Lung (tissue), 11 donors: ENCODE measurements at regions not wholly inside any gene's neighbourhood (a gene's known extent, or its start where the extent isn't known, plus 50 kb on each side); places are given as distances from the start of the nearest gene placed in this dataset.

Source experiments
- ATAC-seq: fragments of 200-7000 bp; cut with Tn5 transposase; one replicate; pipeline ENCODE4 v1.9.1; 2020; ENCODE audit warnings: moderate number of reproducible peaks; ENCODE audit not compliant: insufficient read depth, low FRiP score
- DNase-seq, 3 donors: peaks; one replicate each; pipeline ENCODE4 v3.0.0-alpha.2; 2013 to 2017
- H3K27ac ChIP-seq, 2 donors: one replicate each; pipeline ENCODE4 v1.5.1; 2013; ENCODE audit warnings: mild to moderate bottlenecking in 2 of 2, moderate library complexity in 2 of 2, control low read depth in 1 of 2, inconsistent platforms in 1 of 2, low read depth in 1 of 2, low read length in 1 of 2
- H3K27me3 ChIP-seq, 3 donors: one replicate each; pipeline ENCODE4 v1.5.1; 2013; ENCODE audit warnings: low read length in 2 of 3; ENCODE audit not compliant: control insufficient read depth in 3 of 3, insufficient read depth in 3 of 3
- H3K36me3 ChIP-seq, 4 donors: one replicate each; pipeline ENCODE4 v1.5.1; 2013; ENCODE audit warnings: low read length in 4 of 4, mild to moderate bottlenecking in 1 of 4, moderate library complexity in 1 of 4; ENCODE audit not compliant: control insufficient read depth in 4 of 4, insufficient read depth in 4 of 4
- H3K4me1 ChIP-seq, 5 donors: one replicate each; pipeline ENCODE4 v1.5.1; 2013; ENCODE audit warnings: low read length in 5 of 5, mild to moderate bottlenecking in 2 of 5, moderate library complexity in 1 of 5; ENCODE audit not compliant: control insufficient read depth in 5 of 5, insufficient read depth in 5 of 5
- H3K4me3 ChIP-seq: one replicate; pipeline ENCODE4 v1.5.1; 2013; ENCODE audit warnings: mild to moderate bottlenecking, control low read depth, moderate library complexity
- H3K9ac ChIP-seq, 2 donors: one replicate each; pipeline ENCODE4 v1.5.1; 2013; ENCODE audit warnings: low read length in 2 of 2, control low read depth in 1 of 2; ENCODE audit not compliant: insufficient read depth in 1 of 2
- H3K9me3 ChIP-seq, 4 donors: one replicate each; pipeline ENCODE4 v1.5.1; 2013; ENCODE audit warnings: low read length in 3 of 4, mild to moderate bottlenecking in 1 of 4, moderate library complexity in 1 of 4; ENCODE audit not compliant: control insufficient read depth in 4 of 4, insufficient read depth in 3 of 4
- WGBS, 2 donors: extraction: QIAGEN DNeasy Blood & Tissue Kit; methylation state at CpG; one replicate each; pipeline ENCODE4 v1.1.7; 2013; 5-methylcytosine and 5-hydroxymethylcytosine counted together
- TF ChIP-seq, protein P1 (sequence below): IDR thresholded peaks from 2 replicates; pipeline ENCODE4 v1.5.1; 2012; ENCODE audit warnings: mild to moderate bottlenecking; ENCODE audit errors: control extremely low read depth, extremely low read depth
- donor health status: control.
- donor health status: control.
- donor health status: Bipolar disorder and iron deficiency.
- donor health status: healthy.
- donor health status: DM: yes; HTN: yes; CAD: no.

DNA sequence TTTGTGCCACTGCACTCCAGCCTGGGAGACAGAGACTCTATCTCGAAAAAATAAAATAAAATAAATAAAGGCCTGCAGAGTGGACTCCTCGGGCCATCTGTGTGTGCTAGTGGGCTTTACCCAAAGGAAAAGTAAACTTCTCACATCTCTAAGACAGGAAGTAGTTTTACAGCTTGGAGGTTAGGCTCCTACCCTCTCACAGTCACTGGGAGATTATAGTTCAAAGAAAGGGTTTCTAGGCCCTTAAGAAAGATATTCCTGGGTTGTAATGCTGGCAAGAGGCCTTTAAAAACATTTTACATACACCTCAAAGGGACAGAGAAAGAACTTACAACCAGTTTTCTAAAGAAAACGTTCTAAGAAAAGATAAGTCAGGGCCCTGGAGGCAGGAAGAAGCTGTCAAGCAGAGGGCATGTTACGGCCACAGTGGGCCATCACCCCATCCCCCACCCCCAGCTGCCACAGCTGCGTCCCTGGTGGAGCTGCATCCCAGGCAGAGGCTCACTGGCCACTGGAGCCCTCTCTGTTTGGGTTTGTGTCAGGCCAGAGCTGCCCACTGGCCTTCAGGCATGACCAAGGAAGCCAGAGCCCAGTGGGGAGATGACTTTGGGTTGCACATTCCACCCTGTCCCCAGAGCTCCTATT is 78.1 kb upstream of the CDK20 start:
- WGBS, 2 donors: 39 to 42% methylated on average over 5 of the region's 5 CpGs
- Histone ChIP-seq H3K36me3 (no peaks in the 10 kb centered on the region), H3K9ac (no peak overlapping the region), H3K9me3 (peaks cover 0 to 3% (median 0%) of the 10 kb centered on the region in 4 donors), H3K4me3 (no peak overlapping the region), H3K4me1 (peaks cover 0 to 6% (median 0%) of the 10 kb centered on the region in 5 donors), H3K27ac (no peak overlapping the region), H3K27me3 (no peaks in the 10 kb centered on the region)
- TF ChIP-seq, protein P1, sequence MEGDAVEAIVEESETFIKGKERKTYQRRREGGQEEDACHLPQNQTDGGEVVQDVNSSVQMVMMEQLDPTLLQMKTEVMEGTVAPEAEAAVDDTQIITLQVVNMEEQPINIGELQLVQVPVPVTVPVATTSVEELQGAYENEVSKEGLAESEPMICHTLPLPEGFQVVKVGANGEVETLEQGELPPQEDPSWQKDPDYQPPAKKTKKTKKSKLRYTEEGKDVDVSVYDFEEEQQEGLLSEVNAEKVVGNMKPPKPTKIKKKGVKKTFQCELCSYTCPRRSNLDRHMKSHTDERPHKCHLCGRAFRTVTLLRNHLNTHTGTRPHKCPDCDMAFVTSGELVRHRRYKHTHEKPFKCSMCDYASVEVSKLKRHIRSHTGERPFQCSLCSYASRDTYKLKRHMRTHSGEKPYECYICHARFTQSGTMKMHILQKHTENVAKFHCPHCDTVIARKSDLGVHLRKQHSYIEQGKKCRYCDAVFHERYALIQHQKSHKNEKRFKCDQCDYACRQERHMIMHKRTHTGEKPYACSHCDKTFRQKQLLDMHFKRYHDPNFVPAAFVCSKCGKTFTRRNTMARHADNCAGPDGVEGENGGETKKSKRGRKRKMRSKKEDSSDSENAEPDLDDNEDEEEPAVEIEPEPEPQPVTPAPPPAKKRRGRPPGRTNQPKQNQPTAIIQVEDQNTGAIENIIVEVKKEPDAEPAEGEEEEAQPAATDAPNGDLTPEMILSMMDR: no peak
- ATAC-seq: no peak
- DNase-seq: peak; percentile 38 to 59 (median 42)

DNA sequence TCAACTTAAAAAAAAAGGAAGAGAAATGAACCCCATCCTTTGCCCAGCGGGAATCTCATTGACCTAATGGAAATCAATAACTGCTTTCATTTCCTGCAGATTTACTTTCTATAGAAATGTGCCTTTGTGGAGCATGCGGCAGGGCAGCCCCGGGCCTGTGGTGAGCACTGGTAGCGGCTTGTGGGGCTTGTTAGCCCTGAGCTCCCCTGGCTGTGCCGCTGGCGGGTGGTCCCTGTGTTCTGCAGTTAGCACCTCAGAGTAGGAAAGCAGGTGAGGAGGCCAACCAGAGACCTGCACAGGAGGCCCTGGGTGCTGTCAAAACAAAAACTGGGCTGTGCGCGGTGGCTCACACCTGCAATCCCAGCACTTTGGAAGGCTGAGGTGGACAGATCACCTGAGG is 76.8 kb upstream of the CDK20 start:
- no peak for ATAC-seq

GRCh38 chr9:88049677-88050307 is 75.5 kb upstream of the CDK20 start:
- H3K27me3 ChIP-seq: no peaks in the 10 kb centered on the region
- no peak overlapping the region for H3K9ac ChIP-seq
- peaks cover 0 to under 1% (median under 1%) of the 10 kb centered on the region in 4 donors for H3K9me3 ChIP-seq
- ATAC-seq (no peak), DNase-seq (peak in 1 of 3 donors; percentile 8)
- no peaks in the 10 kb centered on the region for H3K36me3 ChIP-seq
- H3K27ac ChIP-seq: no peak overlapping the region
- H3K4me1 ChIP-seq: peaks cover 0 to 6% (median 0%) of the 10 kb centered on the region in 5 donors
- 75 to 91% methylated on average over 14 of the region's 14 CpGs for WGBS, 2 donors
- TF ChIP-seq, protein P1: no peak
- no peak overlapping the region for H3K4me3 ChIP-seq

More for the DNA sequence above, 76.8 kb upstream of the CDK20 start:
- TF ChIP-seq, protein P1: no peak
- Histone ChIP-seq H3K9ac (no peak overlapping the region), H3K27ac (no peak overlapping the region), H3K4me3 (no peak overlapping the region), H3K36me3 (no peaks in the 10 kb centered on the region), H3K9me3 (peaks cover 0 to 3% (median 0%) of the 10 kb centered on the region in 4 donors), H3K27me3 (no peaks in the 10 kb centered on the region), H3K4me1 (peaks cover 0 to 6% (median 0%) of the 10 kb centered on the region in 5 donors)
- 95 to 96% methylated on average over 8 of the region's 8 CpGs for WGBS, 2 donors
- DNase-seq: no peak
